ENCODE measurements at regions not wholly inside any gene's neighbourhood (a gene's known extent, or its start where the extent isn't known, plus 50 kb on each side); places are given as distances from the start of the nearest gene placed in this dataset.

DNA sequence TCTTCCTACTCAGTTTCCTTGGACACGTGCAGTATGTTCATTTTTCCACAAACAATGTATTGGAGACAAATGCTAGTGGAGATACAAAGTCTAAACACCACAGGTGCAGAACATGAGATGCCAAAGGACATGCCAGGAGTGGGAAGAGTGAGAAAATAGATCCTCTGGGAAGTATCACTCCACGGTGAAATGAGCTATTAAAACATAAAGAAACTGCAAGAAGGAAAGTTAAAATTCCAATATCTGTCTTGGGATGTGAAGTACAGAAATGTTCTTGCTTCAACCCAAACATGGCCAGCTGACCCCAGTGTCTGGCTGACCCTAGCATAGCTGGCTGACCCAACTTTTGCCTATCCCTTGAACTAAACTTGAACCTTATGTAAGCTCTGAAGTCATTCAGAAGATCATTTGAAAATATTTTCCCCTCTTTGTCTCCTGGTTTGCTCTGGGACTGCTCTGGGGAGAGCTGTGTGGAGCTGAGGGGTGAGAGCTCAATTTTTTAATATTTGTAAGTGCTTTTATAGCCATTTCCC, 59.5 kb downstream of the FZD1 start:
- no peak for DNase-seq

DNA sequence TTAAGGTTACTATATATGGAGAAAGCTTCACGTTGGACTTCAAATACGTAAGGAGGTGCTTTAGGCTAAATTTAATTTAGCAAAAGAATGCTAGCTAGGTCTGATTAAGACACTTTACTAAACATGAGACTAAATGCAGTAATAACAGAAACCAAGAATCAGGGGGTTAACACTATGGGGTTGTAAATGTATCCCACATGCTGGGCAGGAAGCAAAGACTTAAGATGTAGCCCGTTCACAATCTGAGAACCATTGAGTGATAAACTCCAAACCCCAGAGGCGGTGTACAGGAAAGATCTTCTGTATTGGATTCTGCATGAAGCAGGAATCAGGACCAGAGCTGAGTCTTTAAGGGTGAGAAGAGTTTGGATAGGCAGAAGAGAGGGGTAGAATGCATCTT, 60.4 kb downstream of the FZD1 start:
- DNase-seq, result no peak

DNA sequence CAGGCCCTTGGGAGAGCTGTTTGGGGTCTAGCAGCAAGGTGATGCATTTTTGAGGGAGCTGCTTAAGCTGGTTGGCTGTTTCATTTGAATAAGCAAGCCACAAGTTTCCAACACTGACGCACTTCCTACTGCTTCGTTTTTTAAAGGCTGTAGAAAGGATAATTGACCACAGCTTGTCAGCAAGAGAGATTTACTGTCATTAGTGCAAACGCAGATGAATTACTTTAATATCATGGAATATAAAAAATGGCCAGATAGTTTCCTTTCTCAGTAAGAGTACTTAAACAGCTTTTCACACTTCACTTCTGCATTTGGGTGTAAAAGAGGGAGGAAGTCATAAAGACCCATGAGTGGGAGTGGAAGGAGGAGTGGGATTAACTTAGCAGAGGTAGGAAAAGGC, 61.5 kb downstream of the FZD1 start:
- DNase-seq, result no peak

DNA sequence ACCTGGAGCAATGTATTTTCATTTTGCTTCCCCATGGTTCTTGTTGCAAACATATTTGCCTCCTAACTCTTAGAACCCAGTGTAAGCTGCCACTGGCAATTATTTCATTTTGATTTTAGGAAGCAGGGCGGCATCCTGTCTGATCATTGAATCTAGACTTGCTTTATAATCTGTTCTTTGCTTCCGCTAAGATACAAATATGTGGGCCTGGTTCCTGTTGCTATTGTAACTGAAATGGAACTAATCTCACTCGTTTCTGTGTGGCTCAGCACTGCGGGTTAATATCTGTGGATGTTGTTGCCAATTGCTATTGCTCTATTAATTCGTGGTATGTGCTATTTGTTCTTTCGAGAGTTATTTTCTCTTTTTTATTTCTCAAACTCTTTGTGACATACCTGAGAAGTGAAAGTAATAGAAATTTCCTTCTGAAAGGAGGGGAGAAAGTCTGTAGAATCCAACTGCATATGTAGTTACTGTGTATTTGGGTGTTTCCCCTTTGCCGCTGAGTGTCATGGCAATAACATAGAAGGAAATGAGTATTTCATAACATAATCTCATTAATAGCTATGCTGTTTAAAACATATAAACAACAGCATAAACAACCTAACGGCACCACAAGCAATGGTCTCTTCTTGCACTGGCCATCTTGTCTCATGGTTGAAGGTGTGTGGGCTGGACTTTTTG, 62.4 kb downstream of the FZD1 start:
- no peak for DNase-seq

DNA sequence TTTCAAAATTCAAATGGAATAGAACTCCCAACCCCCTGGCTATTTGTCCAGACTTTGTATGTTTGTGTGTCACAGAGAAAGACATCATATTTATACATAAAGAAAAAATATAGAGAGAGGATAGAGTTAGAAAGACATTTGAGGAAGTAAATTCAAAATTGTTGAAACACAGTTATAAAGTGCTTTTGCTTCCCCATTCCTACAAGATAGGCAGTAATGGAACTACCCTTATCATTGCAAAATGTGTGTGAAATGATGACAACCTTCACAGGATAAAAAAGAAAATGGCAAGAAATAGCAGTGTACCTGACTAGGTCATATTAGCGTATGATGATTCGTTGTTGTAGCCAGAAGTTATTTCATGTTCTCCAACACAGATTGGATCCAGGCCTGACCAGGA, 63.1 kb downstream of the FZD1 start:
- no peak for DNase-seq

DNA sequence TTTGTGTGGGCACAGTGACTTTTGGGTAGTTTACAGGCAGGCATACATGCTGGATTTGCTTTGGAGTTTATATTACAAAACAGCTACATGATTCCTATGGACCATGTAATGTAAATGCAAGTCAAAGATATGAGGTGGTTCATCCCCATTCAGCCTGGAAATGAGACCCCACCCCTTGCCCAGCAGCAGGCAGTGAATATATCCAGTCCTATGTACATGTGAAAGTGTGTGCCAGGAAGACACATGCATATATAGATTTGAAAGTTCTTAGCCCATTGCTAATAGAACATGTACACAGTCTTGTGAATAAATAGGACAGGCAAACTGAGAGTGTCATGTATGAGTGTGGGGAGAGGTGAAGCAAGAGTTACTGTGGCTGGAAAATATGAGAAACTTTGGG, 65.3 kb downstream of the FZD1 start:
- no peak for DNase-seq

DNA sequence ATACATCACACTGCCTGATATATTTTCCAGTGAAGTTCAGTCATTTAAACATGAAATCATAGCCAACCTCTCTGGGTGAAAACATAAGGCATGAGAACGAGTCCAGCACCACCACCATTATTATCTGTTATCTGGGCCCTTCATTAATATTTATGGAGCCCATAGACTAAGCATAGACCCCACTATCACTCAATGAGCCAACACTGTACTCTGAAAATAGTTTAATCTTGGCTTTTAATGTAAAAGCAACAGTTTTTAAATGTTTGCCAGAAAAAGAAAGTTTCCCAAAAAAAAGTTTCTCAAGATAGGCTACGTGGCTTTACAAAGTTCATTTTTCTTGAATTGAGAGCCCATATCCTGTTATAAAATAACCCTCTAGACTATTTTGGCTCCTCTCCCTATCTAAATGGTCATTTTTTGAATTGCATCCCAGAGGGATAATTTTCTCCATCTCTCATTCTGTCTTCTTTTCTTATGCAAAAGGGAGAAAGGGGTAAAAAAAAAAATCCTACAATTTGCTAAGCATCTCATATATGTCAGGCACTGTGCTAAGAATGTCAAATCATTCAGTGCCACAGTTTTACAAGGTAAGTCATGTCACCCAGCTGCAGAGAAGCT, 66.1 kb downstream of the FZD1 start:
- no peak for DNase-seq

DNA sequence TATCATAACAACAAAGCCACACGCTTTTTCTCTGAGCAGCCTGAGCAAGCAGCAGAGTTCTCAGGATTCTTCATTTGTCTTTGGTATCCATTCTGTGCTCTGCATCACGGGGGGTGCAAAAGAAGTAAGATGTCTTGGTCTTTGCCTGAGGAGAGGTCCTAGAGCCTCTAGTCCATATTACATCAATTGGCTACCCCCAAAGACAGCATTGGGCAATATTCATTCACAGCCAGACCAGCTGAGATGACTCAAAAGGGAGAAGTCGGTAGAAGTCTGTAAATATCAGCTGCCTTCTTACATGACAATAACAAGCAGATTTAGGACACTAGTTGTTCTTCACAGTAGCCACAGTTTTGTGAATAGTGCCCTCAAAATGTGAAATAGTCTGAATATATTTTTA, 66.6 kb downstream of the FZD1 start:
- no peak for DNase-seq

DNA sequence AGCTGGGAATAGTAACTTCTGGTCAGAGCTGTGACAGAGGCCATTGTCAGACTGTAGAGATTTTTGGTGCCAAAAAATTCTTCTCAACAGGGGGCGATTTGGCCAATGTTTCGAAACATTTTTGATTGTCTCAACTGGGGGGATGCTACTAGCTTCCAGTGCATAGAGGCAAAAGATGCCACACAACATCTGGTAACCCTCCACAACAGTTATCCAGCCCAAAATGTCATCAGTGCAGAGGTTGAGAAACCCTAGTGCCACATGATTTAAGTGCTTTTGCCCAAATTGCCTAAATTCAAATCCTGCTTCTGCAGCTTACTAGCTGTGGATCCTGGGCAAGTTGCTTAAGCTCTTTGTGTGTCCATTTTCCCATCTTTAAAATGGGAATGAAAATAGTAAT, 71.9 kb downstream of the FZD1 start:
- DNase-seq, result no peak

DNA sequence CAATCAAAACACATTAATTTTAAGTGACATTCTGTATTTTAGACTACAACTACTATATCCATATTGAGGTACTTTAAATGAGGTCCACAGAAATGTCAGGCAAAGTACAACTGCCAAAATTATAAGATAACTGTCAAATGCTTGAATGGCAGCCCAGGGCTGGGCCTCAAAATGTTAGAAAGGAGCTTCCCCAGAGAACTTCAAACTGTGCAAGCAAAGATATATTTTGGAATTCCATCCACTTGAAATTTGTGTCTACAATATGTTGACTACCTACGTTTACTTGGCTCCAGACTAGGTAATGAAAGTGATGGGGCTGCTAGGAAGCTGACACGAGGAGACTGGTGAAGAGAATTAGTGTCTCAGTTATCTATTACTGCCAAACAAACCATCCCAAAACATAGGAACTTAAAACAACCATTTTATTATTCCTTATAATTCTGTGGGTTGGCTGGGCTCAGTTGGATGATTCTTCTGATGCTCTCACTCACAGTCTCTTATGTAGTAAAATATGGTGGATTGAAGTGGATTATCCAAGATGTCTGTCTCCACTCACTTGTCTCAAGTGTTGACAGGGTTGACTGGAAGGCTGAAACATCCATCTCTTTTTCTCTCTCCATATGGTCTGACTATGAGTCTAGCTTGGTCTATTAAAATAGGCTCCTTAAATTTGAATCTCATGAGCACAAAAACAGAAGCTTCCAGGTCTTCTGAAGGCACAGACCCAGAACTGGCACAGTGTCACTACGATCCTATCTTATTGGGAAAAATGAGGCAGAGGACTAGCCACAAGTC, 74.2 kb downstream of the FZD1 start:
- DNase-seq, result no peak

DNA sequence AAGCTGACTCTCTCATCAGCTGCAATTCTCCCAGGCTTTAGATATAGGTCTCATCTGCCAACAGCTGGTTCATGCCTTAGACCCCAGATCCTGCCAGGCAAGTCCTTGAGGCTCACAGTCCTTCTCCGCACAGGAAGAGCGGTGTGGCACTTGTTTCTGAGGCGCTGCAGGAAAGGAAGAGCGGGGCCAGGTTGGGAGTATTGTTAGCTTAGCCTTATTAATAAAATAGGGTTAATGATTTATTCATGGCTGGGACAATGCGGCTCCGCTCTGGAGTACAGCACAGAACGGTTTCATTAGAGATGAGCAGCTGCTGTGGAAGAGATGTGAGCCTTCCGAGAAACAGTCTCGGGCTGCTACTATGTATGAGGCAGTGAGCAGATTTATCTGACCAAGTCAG, 78.1 kb downstream of the FZD1 start:
- DNase-seq, result no peak

DNA sequence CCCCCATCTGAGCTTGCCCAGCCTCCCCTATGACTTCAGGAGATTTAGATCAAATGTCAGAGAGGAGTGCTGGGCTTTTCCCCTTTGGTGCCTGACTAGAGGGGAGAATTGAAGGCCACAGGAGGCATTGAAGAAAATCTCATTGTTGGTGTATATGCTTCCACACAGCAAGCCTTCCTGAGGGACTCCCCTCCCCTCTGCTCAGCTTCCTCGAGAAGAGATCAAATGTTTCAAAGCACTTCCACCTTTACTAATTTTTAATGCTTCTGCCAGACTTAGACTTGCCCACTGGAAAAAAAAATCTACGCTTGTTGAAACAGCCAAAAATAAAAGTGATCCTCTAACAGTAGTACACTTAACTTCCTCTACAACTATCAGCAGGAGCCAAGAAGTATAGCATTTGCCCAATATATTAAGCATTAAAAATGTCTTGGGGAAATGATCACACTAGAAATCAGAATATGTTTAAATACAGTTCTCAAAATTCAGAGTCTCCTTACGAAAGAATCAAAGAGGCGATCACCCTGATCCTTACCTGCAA, 79.3 kb downstream of the FZD1 start:
- no peak for DNase-seq

DNA sequence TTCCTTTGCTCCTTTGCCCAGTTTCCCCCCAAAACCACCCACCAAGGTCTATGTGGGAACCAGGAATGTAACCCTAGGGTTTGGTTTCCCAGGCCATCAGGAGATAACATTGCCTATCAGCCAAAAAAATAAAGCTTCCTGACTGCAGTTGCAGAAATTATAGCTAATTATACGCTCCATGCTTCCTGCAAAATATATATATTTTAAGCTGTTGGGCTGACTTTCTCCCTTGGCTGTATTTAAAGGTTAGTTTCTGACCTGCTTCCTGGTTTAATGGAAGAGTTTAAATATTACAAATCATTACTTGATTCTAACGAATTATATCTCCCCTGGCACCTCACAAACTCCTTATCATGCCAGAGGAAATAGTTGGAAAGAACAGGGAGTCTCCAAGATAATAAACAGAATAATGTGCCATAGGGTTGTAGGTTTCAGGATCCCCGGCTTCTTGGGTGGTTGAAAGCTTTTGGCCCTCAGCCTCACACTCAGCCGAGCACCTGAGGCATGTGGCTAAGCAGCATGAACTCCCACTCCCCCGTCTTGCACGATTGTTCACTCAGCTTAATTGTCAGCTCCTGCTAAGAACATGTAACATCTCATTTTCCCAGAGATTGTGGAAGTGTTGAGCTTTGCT, 79.9 kb downstream of the FZD1 start:
- no peak for DNase-seq

DNA sequence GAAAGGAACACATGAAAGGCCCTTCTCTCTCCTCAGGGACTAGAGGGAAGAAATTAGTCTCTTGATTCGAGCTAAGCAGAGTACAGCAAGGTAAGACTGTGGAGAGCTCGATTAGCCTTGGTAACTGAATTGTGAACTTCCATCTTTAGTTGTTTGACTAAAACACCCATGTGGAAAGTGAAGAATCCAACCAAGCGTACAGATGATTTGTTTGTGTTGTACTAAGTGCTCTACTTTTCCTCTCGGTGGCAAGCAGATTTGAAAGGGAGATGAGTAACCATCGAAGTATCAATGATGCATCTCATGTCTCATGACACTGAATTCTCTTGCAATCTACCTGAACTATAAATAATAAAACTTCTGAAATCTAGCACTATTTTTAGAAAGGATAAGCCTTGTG, 80.7 kb downstream of the FZD1 start:
- no peak for DNase-seq

DNA sequence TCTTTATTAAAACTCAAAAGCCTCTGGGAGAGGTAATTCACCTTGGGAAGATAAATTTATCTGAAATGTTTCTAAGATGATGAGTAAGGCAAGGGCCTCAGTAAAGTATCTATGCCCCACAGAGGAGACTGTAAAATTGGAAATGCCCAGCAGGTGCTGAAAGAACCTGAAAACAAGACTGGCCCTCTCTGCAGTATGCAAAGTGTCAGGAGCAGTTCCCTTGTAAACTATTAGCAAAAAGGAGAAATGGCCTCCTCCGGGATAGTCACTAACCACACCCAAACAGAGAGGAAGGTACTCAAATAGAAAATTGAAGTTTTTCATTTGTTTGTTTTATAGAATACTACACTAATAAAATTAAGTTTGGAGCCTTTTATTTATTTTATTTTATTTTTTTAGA, 81.2 kb downstream of the FZD1 start:
- DNase-seq, result no peak

DNA sequence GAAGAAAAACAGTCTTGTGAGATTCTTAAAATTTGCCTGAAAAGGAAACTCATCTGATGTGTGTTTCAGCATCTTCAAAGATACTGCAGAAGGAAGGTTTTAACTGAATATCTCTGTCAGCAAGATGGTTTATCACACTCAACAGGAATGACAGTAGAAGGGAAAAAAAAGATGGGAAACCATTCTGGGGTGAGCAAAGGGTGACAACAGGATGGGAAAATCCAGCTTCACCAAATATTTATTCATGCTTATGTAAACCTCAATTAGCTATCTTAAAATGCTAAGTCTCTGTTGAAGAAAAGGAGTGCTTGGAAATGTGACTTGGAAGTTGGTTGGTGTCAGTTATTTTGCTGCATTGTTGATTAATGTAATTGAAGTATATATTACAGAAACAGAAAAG, 82.2 kb downstream of the FZD1 start:
- no peak for DNase-seq

DNA sequence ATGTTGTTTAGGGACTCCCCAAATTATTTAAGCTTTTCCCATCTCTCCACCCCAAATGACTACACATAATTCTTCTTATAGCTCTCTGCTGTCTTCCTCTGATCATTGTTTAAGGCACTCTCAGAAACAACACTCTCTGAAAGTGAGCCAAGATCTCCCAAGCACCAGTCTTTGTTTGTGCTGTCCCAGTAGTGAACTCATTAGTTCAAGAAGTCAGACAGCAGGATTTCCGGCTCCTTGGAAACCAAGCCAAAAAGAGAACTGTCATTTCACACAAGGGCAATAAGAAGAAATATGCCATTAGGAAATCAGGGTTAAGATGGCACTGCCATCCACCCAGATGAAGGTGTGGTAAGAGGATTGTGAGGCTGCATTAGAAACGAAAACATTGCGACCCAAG, 83.1 kb downstream of the FZD1 start:
- no peak for DNase-seq

DNA sequence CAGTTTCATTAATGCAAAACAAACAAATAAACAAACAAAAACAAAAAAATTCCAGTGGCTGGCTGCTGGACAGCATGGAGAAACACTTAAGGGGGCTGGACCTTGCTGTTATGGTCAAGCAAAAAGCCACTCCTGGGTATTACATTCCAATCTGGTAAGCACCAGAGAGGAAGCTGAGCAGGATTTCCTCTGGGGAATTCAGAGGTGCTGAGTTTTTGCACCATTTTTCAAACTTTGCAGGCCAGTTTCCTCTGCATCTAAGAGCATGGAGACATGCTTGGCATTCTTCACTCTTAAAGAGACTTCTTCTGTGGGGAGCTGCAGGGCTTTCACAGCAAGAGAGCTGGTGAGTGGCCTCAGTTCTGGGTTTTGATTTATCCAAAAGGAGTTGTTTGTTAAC, 84.5 kb downstream of the FZD1 start:
- DNase-seq, result no peak

DNA sequence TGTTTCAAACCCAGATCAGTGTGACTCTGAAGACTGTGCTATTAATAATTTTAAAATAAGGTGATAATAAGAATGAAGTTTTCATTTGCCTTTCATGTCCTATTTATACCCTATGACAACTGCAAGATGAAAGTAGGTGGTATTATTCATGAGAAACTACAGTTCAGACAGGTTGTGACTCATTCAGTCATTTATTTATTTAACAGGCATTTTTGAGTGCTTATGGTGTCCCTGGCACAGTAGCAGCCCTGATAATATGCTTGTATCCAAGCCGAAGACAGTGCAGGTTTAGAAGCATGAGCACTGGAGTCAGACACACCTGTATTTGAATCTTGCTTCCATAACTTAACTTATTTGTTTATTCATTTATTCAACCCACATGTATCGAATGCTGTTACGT, 87.1 kb downstream of the FZD1 start:
- DNase-seq, result no peak

DNA sequence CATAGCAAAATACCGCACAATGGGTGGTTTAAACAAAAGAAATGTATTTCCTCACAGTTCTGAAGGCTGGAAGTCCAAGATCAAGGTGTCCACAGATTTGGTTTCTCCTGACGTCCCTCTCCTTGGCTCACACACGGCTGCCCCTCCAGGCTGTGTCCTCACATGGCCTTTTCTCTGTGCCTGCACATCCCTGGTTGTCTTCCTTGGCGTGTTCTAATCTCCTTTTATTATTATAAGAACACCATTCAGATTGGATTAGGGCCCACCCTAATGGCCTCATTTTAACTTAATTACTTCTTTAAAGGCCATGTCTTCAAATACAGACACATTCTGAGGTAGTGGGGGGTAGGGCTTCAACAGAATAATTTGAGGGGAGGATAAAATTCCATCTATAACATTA, 87.9 kb downstream of the FZD1 start:
- DNase-seq, result no peak

DNA sequence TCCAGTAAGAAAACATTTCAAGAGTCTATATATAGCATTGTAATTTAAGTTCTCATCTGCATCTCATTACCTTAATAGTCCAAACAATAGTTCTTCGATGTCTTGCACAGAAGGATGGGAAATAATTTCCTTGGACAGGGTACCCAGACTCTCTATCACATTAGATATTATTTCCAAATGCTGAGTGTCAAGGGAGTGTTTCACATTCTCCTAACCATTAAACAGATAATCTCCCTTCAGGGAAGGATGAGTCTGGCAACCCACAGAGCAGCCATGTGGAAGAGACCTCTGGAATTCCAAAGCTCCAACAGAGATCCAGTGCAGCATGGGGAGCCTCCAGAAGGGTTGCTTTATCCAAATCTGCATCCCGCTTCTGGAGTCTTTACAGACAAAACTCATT, 89.6 kb downstream of the FZD1 start:
- no peak for DNase-seq

DNA sequence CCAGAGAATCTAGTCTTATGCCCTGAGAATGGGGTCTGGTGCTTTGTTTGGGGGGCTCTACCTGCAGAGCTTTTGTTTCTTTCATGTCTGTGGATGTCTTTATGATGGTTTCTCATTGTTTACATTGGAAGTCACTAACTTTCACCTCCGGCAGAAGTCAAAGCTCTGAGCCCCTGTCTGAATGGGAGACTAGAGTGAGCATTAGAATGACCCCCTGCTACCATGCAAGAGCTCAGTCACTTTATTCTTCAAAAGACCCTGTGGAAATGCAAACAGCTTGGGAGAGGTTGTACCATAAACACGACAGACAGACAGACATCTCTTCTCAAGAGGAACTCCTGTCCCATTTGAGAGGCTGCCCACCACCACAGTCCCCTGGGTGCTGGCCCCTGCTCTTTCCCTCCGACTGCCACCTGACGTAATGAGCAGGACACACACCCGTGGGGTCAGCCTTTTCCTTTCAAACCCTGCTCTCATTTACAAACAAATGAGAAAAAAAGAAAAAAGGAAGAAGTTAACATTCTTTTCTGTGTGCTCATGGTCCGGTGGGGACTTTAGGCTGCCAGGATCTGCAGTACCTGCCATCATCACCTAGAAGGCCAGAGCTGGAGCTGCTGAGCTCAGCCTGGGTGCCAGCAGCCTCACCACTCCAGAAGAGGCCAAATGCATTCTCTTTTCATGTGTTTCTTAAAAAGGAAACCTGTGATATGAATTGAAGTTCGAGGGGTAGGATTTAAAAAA, 91.6 kb downstream of the FZD1 start:
- no peak for DNase-seq

DNA sequence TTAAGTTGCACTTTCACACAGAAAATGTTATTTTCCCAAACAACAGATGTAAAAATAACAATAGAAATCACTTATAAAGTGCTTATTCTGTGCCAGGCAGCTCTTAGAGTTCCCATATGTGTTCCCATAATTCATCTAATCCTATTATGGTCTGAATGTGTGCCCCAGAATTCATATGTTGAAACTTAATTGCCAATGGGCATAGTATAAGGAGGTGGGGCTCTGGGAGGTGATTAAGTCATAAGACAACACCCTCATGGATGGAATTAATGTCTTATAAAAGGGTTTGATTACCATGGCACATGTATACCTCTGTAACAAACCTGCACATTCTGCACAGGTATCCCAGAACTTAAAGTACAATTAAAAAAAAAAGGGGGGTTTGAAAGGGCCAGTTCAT, 92.7 kb downstream of the FZD1 start:
- no peak for DNase-seq
